ENCODE measurements at regions not wholly inside any gene's neighbourhood (a gene's known extent, or its start where the extent isn't known, plus 50 kb on each side); places are given as distances from the start of the nearest gene placed in this dataset.

DNA sequence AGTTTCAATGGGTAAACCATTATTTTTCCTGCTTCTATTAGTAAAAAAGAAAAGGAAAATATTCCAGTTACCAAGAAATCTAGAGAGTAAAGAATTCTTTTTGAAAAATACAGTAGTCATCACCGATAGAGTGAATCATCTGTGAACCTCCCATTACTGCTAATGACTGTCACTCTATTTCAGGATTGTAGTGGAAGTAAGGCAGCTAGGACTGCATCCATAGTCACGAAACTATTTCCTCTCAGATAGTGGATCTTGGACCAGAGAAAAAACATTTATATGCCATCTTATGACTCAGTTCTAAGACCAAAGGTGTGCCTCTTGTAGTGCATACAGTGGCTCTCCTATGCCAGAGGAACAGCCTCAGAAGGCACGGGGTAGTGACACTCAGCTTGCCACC is 173.9 kb upstream of the PLEKHA5 start:
- no peak for TF ChIP-seq EP300 (IDR thresholded peaks at IDR 0.05; ENCODE audit: low read length)
- no peak for TF ChIP-seq ASH1L (IDR thresholded peaks at IDR 0.05; ENCODE audit: borderline replicate concordance, low read depth, partially characterized antibody)
- TF ChIP-seq, protein P1, sequence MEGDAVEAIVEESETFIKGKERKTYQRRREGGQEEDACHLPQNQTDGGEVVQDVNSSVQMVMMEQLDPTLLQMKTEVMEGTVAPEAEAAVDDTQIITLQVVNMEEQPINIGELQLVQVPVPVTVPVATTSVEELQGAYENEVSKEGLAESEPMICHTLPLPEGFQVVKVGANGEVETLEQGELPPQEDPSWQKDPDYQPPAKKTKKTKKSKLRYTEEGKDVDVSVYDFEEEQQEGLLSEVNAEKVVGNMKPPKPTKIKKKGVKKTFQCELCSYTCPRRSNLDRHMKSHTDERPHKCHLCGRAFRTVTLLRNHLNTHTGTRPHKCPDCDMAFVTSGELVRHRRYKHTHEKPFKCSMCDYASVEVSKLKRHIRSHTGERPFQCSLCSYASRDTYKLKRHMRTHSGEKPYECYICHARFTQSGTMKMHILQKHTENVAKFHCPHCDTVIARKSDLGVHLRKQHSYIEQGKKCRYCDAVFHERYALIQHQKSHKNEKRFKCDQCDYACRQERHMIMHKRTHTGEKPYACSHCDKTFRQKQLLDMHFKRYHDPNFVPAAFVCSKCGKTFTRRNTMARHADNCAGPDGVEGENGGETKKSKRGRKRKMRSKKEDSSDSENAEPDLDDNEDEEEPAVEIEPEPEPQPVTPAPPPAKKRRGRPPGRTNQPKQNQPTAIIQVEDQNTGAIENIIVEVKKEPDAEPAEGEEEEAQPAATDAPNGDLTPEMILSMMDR (IDR thresholded peaks at IDR 0.05 in 2 of 3, conservative IDR thresholded peaks at IDR 0.05 in 1 of 3; ENCODE audit: insufficient read depth in 2 of 3, low read depth in 1 of 3, low read length in 3 of 3), result no peak
- TF ChIP-seq HSF4 (CRISPR knock-in tag; IDR thresholded peaks at IDR 0.05; ENCODE audit: borderline replicate concordance), result no peak
- TF ChIP-seq ELF1 (tag; IDR thresholded peaks at IDR 0.05), result no peak
- no peak for TF ChIP-seq MAFK (IDR thresholded peaks at IDR 0.05; ENCODE audit: low read length)
- TF ChIP-seq, protein P2, sequence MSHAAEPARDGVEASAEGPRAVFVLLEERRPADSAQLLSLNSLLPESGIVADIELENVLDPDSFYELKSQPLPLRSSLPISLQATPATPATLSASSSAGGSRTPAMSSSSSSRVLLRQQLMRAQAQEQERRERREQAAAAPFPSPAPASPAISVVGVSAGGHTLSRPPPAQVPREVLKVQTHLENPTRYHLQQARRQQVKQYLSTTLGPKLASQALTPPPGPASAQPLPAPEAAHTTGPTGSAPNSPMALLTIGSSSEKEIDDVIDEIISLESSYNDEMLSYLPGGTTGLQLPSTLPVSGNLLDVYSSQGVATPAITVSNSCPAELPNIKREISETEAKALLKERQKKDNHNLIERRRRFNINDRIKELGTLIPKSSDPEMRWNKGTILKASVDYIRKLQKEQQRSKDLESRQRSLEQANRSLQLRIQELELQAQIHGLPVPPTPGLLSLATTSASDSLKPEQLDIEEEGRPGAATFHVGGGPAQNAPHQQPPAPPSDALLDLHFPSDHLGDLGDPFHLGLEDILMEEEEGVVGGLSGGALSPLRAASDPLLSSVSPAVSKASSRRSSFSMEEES (CRISPR knock-in tag; IDR thresholded peaks at IDR 0.05), result no peak
- no peak for TF ChIP-seq MTA2 (IDR thresholded peaks at IDR 0.05; ENCODE audit: low read depth)
- TF ChIP-seq BRD4 (IDR thresholded peaks at IDR 0.05), result no peak
- no peak for TF ChIP-seq POLR2A (conservative IDR thresholded peaks at IDR 0.05)
- TF ChIP-seq ZKSCAN3 (CRISPR knock-in tag; IDR thresholded peaks at IDR 0.05), result no peak
- no peak for TF ChIP-seq HDAC6 (IDR thresholded peaks at IDR 0.05; ENCODE audit: low read depth, low read length)
- TF ChIP-seq USF2 (CRISPR knock-in tag; IDR thresholded peaks at IDR 0.05), result no peak
- no peak for TF ChIP-seq KLF16 (IDR thresholded peaks at IDR 0.05)

Data from K562 (cell line).